HFFc6 (cell line): ENCODE measurements at regions not wholly inside any gene's neighbourhood (a gene's known extent, or its start where the extent isn't known, plus 50 kb on each side); places are given as distances from the start of the nearest gene placed in this dataset.

Source experiments
- DNase-seq: peaks from one replicate; pipeline ENCODE4 v3.0.0-alpha.2; 2018
- H3K27ac Mint-ChIP-seq: 2 replicates; pipeline ENCODE4 v1.8.0; 2020; ENCODE audit warnings: mild to moderate bottlenecking, mixed read lengths
- H3K27me3 Mint-ChIP-seq: 2 replicates; pipeline ENCODE4 v1.8.0; 2021; ENCODE audit warnings: mild to moderate bottlenecking, moderate library complexity, mixed read lengths; ENCODE audit not compliant: insufficient read depth
- H3K36me3 Mint-ChIP-seq: 2 replicates; pipeline ENCODE4 v1.8.0; 2021; ENCODE audit warnings: low read depth, mixed read lengths
- H3K4me1 Mint-ChIP-seq: 2 replicates; pipeline ENCODE4 v1.8.0; 2020; ENCODE audit warnings: low read depth, mixed read lengths
- H3K4me3 Mint-ChIP-seq: 2 replicates; pipeline ENCODE4 v1.8.0; 2020; ENCODE audit warnings: mild to moderate bottlenecking, moderate library complexity, mixed read lengths
- H3K9me3 Mint-ChIP-seq: 2 replicates; pipeline ENCODE4 v1.8.0; 2020; ENCODE audit warnings: mild to moderate bottlenecking, mixed read lengths
- TF ChIP-seq, protein P1 (sequence below): fragments of 200-600 bp; sonication (generic); IDR thresholded peaks from 2 replicates; pipeline ENCODE4 v1.5.0; 2021; ENCODE audit warnings: antibody characterized with exemption, mild to moderate bottlenecking

DNA sequence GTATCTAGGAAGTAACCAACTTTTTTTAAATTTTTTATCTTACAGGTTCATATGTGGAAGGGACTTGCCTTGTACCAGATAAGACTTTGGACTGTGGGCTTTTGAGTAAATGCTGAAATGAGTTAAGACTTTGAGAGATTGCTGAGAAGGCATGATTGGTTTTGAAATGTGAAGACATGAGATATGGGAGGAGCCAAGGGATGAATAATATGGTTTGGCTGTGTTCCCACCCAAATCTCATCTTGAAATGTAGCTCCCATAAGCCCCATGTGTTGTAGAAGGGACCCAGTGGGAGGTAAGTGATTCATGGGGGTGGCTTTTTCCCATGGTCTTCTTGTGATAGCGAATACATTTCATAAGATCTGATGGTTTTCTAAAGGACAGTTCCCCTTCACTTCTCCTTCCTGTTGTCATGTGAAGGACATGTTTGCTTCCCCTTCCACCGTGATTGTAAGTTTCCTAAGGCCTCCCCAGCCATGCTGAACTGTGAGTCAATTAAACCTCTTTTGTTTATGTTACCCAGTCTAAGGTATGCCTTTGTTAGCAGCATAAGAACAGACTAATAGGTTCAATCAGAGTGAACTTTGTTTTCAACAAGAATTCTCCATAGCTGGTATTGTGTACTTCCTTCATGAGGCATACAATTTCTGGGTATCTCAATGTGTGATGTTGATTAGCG lies 535.6 kb upstream of the MEF2C start:
- H3K4me1 Mint-ChIP-seq = no peaks in the 10 kb centered on the region
- H3K36me3 Mint-ChIP-seq = no peaks in the 10 kb centered on the region
- no peak overlapping the region for H3K27ac Mint-ChIP-seq
- H3K9me3 Mint-ChIP-seq = no peaks in the 10 kb centered on the region
- DNase-seq = no peak
- no peaks in the 10 kb centered on the region; the same call in 1 of the 2 replicates for H3K27me3 Mint-ChIP-seq
- TF ChIP-seq, protein P1, sequence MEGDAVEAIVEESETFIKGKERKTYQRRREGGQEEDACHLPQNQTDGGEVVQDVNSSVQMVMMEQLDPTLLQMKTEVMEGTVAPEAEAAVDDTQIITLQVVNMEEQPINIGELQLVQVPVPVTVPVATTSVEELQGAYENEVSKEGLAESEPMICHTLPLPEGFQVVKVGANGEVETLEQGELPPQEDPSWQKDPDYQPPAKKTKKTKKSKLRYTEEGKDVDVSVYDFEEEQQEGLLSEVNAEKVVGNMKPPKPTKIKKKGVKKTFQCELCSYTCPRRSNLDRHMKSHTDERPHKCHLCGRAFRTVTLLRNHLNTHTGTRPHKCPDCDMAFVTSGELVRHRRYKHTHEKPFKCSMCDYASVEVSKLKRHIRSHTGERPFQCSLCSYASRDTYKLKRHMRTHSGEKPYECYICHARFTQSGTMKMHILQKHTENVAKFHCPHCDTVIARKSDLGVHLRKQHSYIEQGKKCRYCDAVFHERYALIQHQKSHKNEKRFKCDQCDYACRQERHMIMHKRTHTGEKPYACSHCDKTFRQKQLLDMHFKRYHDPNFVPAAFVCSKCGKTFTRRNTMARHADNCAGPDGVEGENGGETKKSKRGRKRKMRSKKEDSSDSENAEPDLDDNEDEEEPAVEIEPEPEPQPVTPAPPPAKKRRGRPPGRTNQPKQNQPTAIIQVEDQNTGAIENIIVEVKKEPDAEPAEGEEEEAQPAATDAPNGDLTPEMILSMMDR = no peak
- no peak overlapping the region for H3K4me3 Mint-ChIP-seq

DNA sequence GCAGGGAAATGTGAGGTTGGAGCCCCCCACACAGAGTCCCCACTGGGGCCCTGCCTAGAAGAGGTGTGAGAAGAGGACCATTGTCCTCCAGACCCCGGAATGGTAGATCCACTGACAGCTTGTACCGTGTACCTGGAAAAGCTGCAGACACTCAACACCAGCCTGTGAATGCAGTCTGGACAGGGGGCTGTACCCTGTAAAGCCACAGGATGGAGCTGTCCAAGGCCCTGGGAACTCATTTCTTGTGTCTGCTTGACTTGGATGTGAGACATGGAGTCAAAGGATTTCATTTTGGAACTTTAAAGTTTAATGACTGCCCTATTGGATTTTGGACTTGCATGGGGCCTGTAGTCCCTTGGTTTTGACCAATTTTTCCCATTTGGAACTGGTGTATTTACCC lies 535.0 kb upstream of the MEF2C start:
- H3K4me1 Mint-ChIP-seq = no peaks in the 10 kb centered on the region
- H3K9me3 Mint-ChIP-seq = no peaks in the 10 kb centered on the region
- TF ChIP-seq, protein P1 = no peak
- H3K36me3 Mint-ChIP-seq = no peaks in the 10 kb centered on the region
- no peak overlapping the region for H3K4me3 Mint-ChIP-seq
- no peak for DNase-seq
- H3K27me3 Mint-ChIP-seq = no peaks in the 10 kb centered on the region; the same call in 1 of the 2 replicates
- no peak overlapping the region for H3K27ac Mint-ChIP-seq

DNA sequence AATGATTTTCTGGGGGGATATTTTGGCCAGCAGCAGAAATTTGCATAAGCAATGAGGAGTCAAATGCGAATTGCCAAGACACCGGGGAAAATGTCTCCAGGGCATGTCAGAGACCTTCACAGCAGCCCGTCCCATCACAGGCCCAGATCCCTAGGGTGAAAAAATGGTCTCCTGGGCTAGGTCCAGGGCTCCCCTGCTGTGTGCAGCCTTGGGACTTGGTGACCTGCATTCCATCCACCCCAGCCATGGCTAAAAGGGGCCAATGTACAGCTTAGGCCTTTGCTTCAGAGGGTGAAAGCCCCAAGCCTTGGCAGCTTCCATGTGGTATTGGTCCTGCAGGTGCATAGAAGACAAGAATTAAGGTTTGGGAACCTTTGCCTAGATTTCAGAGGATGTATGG lies 534.5 kb upstream of the MEF2C start:
- DNase-seq = no peak
- no peaks in the 10 kb centered on the region for H3K4me1 Mint-ChIP-seq
- H3K27ac Mint-ChIP-seq = no peak overlapping the region
- no peaks in the 10 kb centered on the region for H3K9me3 Mint-ChIP-seq
- H3K4me3 Mint-ChIP-seq = no peak overlapping the region
- TF ChIP-seq, protein P1 = no peak
- H3K27me3 Mint-ChIP-seq = no peaks in the 10 kb centered on the region; the same call in 1 of the 2 replicates
- no peaks in the 10 kb centered on the region for H3K36me3 Mint-ChIP-seq

DNA sequence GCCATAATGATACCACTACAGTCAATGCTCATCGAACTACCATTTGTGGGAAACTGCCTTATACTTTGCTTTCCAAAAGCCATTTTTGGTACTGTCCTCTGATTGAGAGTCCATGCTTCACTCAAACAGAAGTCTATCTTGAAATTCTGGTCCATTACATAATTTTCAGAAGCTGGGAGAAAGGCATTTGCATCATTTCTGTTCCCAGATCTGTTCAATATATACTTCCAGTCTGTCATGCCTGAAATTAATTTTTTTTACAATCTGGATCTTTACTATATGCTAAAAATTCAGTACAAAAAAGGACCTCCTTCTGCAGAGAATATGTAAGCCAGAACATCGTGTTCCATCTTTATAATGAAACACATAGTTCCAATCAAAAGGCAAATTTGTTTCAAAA lies 528.9 kb upstream of the MEF2C start:
- no peak overlapping the region for H3K4me3 Mint-ChIP-seq
- TF ChIP-seq, protein P1 = no peak

DNA sequence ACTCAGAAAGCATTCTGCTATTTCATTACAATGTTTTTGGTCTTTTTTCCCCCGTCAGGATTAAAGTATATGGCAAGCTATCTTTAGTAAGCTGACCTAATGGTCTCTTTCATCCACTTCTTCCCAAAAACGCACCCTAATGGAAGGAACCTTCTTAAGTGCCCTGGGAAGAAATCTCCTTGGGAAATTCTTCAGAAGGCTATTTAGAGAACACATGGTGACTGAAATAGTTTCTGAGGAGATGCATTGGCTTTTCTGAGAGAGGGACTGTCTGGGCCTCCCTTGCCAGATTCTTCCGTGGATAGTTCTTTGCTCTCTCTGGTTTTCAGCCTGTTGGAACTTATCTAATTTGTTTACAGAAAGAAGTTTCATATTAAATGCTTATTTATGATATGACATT lies 524.1 kb upstream of the MEF2C start:
- H3K4me3 Mint-ChIP-seq = no peak overlapping the region
- TF ChIP-seq, protein P1 = no peak
- no peaks in the 10 kb centered on the region for H3K36me3 Mint-ChIP-seq
- no peaks in the 10 kb centered on the region for H3K9me3 Mint-ChIP-seq
- H3K4me1 Mint-ChIP-seq = no peaks in the 10 kb centered on the region
- no peak for DNase-seq
- no peak overlapping the region for H3K27ac Mint-ChIP-seq
- H3K27me3 Mint-ChIP-seq = peaks cover 1% of the 10 kb centered on the region; the same call in 1 of the 2 replicates

More for the DNA sequence above, 528.9 kb upstream of the MEF2C start:
- Mint-ChIP-seq H3K27me3 (peaks cover 1% of the 10 kb centered on the region; the same call in 1 of the 2 replicates), H3K9me3 (no peaks in the 10 kb centered on the region), H3K4me1 (no peaks in the 10 kb centered on the region), H3K36me3 (no peaks in the 10 kb centered on the region), H3K27ac (no peak overlapping the region)
- DNase-seq = no peak
